IPS-NIHi11 (cell line): ENCODE measurements at regions not wholly inside any gene's neighbourhood (a gene's known extent, or its start where the extent isn't known, plus 50 kb on each side); places are given as distances from the start of the nearest gene placed in this dataset.

ENCODE experiments used
- DNase-seq: peaks from one replicate; pipeline ENCODE4 v3.0.0; 2012; ENCODE audit warnings: mixed read lengths, low spot score

DNA sequence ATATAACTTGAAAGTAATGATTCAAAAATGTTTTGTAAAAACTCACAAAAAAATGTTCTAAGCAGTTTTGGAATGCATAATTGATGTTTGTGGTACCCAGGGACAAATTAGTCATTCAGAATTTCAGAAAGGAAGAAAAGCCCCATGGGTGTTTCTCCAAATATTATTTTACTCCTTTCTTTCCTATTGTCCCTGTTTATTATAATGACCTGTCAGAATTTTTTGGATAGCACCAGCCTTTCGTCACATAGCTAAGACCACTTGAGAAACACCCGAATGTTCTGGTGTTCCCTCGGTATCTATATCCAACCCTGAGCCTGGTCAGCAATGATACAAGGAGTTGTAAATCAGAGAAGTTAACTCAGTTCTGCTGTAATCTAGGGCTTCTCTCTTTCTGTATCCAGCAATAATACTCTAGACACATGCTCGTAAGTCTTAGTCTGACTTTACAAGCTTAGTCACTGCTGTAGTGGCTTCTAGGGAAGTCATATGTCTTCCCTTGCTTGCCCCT is 64.8 kb upstream of the MEOX2 start:
- DNase-seq, result no peak

DNA sequence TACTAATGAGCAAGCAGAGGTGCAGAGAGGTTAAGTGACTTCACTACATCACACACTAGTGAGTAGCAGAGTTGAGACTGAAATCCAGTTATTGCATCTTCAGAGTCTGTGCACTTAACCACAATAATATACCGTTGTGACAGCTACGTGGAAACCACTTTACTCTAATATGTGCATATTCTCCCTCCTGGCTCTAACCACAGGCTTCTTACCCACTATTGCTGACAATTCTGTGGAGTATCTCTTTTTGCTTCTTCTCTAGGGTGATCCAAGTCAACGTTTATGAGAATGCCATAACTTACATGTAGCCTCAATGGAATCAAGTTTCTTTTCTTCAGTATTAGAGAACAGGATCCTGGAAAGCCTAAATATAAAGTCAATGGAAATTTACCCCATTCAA is 64.2 kb upstream of the MEOX2 start:
- no peak for DNase-seq

DNA sequence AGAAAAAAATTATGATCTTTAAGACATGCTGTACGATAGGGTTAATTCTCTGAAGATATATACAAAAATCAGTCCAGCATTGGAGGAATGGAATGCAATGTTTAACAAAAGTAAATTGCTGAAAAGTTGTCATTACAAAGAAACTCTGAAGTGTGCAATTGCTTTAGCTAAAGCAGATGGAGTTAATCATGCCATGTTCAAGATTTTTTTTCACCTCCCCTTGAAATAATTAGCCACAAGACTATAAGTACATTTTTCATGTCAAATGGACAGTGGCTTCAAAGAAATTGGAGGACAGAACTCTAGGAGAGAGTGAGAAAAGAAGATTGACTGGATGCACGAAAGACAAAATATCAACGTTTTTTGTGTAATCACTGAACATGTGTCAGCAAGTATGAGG is 63.1 kb upstream of the MEOX2 start:
- DNase-seq, result no peak

DNA sequence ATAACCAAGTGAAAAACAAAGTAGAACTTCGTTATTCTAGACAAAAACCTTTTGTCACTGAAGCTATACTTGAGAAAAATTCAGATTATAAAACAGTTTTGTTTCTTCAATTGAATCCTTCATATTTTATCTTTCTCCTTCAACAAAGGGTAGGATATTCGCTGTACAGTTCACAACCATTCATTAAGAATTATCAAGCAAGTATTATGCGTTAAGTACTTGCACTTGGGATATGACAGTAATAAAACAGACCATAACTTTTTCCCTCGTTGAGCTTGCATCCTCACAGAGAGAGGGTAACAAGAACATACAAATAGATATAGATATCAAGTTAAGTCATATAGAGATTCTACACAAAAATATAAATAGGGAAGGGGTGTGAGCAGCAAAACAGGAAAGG is 61.2 kb upstream of the MEOX2 start:
- DNase-seq, result no peak

- no peak for DNase-seq
Observed at GRCh38 chr7:15747301-15747700, 60.8 kb upstream of the MEOX2 start.

DNA sequence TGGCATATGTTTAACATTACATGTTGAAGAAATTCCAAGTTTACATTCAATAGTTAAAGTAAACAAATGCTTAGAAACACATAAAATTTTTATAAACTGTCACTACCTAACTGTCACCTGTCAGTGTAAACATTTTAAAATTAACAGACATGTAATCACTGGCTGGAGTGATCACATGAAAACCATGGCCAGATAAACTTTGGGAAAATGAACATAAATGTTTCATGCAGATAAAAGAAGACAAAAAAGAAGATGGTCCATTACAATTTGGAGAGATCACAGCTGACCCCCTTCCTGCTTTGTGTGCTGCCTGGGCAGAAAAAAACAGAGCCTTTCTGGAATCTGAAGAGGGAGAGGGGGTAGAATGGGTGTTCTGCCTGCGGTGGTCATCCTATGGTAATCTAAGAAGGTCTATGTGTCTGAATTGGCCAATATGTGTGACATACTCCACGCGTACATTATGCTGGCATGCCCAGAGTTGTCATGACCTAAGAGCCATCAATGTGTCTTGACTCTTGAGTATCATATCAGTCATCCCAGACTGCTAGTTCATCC is 57.5 kb upstream of the MEOX2 start:
- DNase-seq, result no peak

DNA sequence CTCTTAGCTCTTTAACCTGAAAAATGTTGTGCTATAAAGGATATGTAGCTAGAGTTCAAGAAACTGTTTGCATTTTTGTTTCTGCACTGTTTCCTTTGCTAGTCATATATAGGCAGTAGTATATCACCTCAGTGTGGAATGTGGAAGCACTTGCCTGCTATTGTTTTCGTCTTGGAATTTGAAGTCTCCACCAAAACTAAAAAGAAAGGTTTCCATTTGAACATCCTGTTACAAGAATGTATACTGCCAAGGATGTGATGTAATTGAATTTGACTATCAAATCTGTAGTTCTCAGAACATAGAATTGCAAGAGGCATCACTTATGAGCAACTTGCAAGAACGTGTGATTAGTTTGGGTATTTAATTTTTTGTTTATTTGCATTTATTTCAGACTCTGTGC is 51.1 kb upstream of the MEOX2 start:
- no peak for DNase-seq
